Heart left ventricle (tissue), 13 donors: ENCODE measurements at regions not wholly inside any gene's neighbourhood (a gene's known extent, or its start where the extent isn't known, plus 50 kb on each side); places are given as distances from the start of the nearest gene placed in this dataset.

Experiments
- CTCF ChIP-seq, 12 donors: fragments of 200-600 bp; sonication (generic) in 4 of 12; IDR thresholded peaks; one replicate each; pipeline versions ENCODE4 v1.5.0 to v1.8.0; 2018 to 2022; ENCODE audit warnings: antibody characterized with exemption in 12 of 12, mild to moderate bottlenecking in 5 of 12
- POLR2A ChIP-seq, 2 donors: fragments of 450-650 bp; IDR thresholded peaks; one replicate each; pipeline ENCODE4 v1.6.1; 2017; ENCODE audit warnings: antibody characterized with exemption in 2 of 2, mild to moderate bottlenecking in 2 of 2, moderate library complexity in 2 of 2
- donor health status: ischemic (EF 13 %, LVEDD 7.1; RV severe dilation, severe dysfunction).
- donor health status: DM: no; HTN: yes; CAD: no.
- donor health status: DM: no; HTN: no; CAD: no.
- donor health status: ischemic (EF 25% LVEDD 6.9; RV normal size, moderate dysfunction).
- donor health status: ischemic (EF 25% LVEDD 5.7; RV mildly dilated, moderate dysfunction).
- donor health status: ischemic (EF 35%, LVEDD 5.7; RV mildly dilated, moderate dysfunction).
- donor health status: nonischemic (EF 11% LVEDD 7.7; RV severe dilation, severe dysfunction).
- donor health status: DM: yes; HTN: yes; CAD: no.
- donor health status: PGD.
- donor health status: ischemic (EF 29% LVEDD 5.4; RV normal size, mild dysfunction).
- donor health status: nonischemic (EF 23%, LVEDD 6.1; RV moderate dilation, normal function).

GRCh38 chr19:13615890-13616289 lies 109.6 kb upstream of the CACNA1A start:
- TF ChIP-seq CTCF (IDR thresholded peaks at IDR 0.05) (no peak), POLR2A (IDR thresholded peaks at IDR 0.05) (no peak)
